Adipocyte (in vitro differentiated cells): ENCODE measurements at regions not wholly inside any gene's neighbourhood (a gene's known extent, or its start where the extent isn't known, plus 50 kb on each side); places are given as distances from the start of the nearest gene placed in this dataset.

Experiments used
- DNase-seq: peaks from one replicate; pipeline ENCODE4 v3.0.0-alpha.2; 2015; ENCODE audit warnings: low read depth
- H3K27me3 ChIP-seq: replicated peaks from 2 replicates; pipeline ENCODE4 v1.7.0; 2013; ENCODE audit warnings: mild to moderate bottlenecking, low read length, moderate library complexity; ENCODE audit not compliant: control insufficient read depth, insufficient read depth
- H3K36me3 ChIP-seq: 2 replicates; pipeline ENCODE4 v1.7.0; 2013; ENCODE audit warnings: low read length, mild to moderate bottlenecking, moderate library complexity; ENCODE audit not compliant: control insufficient read depth, insufficient read depth, severe bottlenecking
- H3K4me1 ChIP-seq: 2 replicates; pipeline ENCODE4 v1.7.0; 2013; ENCODE audit warnings: mild to moderate bottlenecking, low read length, moderate library complexity; ENCODE audit not compliant: control insufficient read depth, insufficient read depth
- H3K4me3 ChIP-seq: 2 replicates; pipeline ENCODE4 v1.7.0; 2013; ENCODE audit warnings: mild to moderate bottlenecking, low read length, moderate library complexity
- H3K9ac ChIP-seq: 2 replicates; pipeline ENCODE4 v1.7.0; 2013; ENCODE audit warnings: mild to moderate bottlenecking, low read length, moderate library complexity
- H3K9me3 ChIP-seq: 2 replicates; pipeline ENCODE4 v1.7.0; 2013; ENCODE audit warnings: mild to moderate bottlenecking, low read length, moderate library complexity; ENCODE audit not compliant: control insufficient read depth

DNA sequence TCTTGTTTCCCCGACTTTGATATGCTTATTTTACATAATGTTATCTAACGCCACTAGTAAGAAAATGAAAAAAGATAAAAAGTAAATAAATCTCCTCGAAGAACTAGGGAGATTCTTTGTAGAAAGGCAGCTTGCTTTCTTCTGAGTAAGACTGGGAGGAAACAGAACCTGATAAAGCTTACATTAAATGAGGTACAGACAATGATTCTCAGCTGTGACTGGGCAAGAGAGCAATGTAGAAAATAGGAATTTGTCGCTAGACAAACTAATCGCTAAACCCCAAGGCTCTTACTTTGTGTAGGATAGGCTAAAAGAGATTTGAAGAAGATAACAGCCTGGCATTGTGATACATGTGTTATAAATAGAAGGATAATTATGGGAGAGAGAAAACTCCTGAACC, 919.0 kb upstream of the ALCAM start:
- Histone ChIP-seq H3K27me3 (no peaks in the 10 kb centered on the region), H3K4me1 (no peaks in the 10 kb centered on the region), H3K9me3 (no peaks in the 10 kb centered on the region), H3K4me3 (no peak overlapping the region), H3K36me3 (no peaks in the 10 kb centered on the region), H3K9ac (no peak overlapping the region)
- no peak for DNase-seq

DNA sequence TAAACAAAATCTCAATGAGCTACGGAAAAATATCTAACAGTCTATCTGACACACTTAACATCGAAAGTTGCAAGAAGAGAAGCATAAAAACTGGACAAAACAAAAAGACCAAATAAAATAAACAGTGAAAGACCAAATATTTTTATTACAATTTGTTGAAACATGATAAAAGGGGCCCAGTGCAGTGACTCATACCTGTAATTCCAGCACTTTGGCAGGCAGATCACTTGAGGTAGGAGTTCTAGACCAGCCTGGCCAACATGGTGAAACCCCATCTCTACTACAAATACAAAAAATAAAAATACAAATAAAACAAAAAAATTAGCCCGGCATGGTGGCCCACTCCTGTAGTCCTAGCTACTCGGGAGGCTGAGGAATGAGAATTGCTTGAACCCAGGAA, 914.0 kb upstream of the ALCAM start:
- no peaks in the 10 kb centered on the region for H3K36me3 ChIP-seq
- no peaks in the 10 kb centered on the region for H3K27me3 ChIP-seq
- no peak for DNase-seq
- no peak overlapping the region for H3K9ac ChIP-seq
- no peaks in the 10 kb centered on the region for H3K4me1 ChIP-seq
- H3K9me3 ChIP-seq = no peaks in the 10 kb centered on the region
- H3K4me3 ChIP-seq = no peak overlapping the region

DNA sequence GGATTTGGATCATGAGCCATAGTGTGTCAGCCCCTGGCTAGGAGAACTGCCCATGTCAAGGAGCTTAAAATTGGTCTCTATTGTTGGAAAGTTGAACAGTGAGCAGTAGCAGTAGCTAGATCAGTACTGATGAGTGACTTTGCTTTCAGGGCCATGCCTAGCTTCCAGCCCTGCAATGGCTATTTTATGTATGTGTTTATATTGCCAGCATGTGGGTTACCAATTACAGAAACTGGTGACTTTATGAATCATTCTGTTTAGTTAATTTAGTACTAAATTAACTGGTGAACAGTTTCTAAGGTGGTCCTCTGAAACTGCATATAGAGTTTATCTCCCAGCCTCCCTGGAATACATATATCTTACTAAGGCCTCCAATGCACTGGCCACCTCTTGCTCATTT, 908.1 kb upstream of the ALCAM start:
- Histone ChIP-seq H3K9ac (no peak overlapping the region), H3K4me3 (no peak overlapping the region), H3K9me3 (no peaks in the 10 kb centered on the region), H3K27me3 (no peaks in the 10 kb centered on the region), H3K36me3 (no peaks in the 10 kb centered on the region), H3K4me1 (peaks cover 6% of the 10 kb centered on the region)
- no peak for DNase-seq

DNA sequence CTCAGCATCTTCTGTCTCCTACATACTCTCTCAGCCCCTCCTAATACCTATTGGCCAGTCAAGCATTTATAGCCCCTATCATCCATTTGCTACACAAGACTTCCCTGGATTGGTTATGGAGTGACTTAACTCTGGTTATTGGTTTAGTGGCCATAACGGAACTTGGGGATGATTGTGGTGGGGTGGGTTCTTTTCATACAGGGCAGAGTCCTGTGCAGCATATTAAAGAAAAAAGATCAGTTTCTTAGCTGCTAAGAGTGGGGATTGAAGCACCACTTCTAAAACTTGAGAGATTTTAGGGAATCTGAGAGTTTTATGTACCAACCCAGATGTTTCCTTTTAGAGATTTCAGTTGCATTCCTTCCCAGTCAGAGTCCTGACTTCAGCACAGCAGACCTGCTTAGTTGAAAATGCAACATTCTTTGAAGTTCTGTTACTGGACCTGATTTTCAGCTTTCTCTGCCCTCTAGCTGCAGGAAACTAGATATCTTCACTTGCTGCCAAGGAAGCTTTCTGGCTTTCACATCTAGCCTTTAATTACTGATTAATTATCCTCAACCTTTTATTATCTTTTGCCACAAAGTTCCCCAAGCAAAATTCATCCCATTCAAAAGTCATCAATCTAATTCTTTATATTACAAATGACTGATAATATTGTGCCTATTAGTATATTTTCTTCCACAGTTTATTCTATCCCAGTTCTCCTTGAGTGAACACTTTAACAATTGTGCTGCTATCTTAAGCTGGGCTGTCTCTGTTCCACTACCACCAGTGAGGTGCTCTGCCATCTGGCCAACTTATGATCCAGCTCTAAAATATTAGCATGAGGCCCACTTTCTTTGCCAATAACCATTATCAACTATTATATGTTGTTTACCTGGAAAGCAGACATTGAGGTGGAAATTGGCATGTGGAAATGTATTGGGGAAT, 906.0 kb upstream of the ALCAM start:
- no peaks in the 10 kb centered on the region for H3K27me3 ChIP-seq
- peak; percentile 90 for DNase-seq
- H3K4me3 ChIP-seq = no peak overlapping the region
- no peaks in the 10 kb centered on the region for H3K36me3 ChIP-seq
- H3K9me3 ChIP-seq = peaks cover 4% of the 10 kb centered on the region
- H3K9ac ChIP-seq = no peak overlapping the region
- peaks cover 6% of the 10 kb centered on the region for H3K4me1 ChIP-seq

DNA sequence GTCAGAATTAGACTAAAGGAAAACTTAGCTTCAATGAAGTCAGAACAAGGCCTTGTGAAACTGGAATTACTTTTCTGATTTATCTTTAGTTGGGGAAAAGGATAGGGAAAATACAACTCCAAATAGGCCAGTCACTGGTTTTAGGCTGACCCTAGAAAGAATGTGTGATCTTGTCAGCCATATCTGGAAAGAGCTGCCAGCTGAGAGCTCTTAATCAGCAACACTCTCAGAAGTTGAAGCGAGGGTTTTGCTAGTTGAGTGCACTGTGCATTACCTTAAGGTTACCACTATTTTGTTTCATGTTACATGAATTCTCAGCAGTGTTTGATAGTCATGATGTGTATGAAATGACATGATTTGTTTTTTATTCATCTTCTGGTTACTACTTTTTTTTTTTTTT, 905.3 kb upstream of the ALCAM start:
- no peak for DNase-seq
- no peaks in the 10 kb centered on the region for H3K27me3 ChIP-seq
- no peak overlapping the region for H3K4me3 ChIP-seq
- peaks cover 6% of the 10 kb centered on the region for H3K4me1 ChIP-seq
- peaks cover 4% of the 10 kb centered on the region for H3K9me3 ChIP-seq
- no peaks in the 10 kb centered on the region for H3K36me3 ChIP-seq
- H3K9ac ChIP-seq = no peak overlapping the region

DNA sequence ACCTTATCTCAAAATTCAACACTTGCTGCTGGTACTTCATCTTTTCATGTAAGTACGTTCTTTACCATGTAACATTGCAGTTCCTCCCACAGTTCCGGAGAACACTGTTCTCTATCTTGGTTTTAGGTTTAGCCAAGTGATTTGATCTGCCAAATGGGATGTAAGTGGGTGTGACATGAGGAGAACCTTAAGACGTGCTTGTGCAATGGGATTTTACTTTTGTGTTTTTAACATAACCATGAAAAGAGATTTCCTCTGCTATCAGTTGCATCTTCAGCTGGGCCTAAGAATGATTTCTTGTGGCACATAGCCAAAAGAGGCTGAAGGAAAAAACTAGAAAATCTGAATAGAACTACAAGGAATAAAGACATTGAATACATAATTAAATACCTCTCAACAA, 894.5 kb upstream of the ALCAM start:
- Histone ChIP-seq H3K9me3 (peaks cover 15% of the 10 kb centered on the region), H3K4me3 (no peak overlapping the region), H3K36me3 (no peaks in the 10 kb centered on the region), H3K27me3 (no peaks in the 10 kb centered on the region), H3K4me1 (no peaks in the 10 kb centered on the region), H3K9ac (no peak overlapping the region)
- DNase-seq = no peak

DNA sequence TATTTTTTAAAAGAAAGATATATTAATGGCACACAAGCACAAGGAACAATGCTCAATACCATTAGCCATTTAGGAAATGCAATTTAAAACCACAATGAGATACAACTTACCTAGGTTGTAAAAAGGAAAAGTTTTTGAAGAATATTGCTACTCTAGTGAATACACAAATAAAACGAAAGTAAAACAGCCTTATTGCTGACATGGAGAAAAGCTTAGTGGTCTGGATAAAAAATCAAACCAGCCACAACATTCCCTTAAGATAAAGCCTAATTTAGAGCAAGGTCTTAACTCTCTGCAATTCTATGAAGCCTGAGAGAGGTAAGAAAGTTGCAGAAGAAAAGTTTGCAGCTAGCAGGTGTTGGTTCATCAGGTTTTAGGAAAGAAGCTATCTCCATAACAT, 892.7 kb upstream of the ALCAM start:
- Histone ChIP-seq H3K9me3 (peaks cover 15% of the 10 kb centered on the region), H3K4me1 (no peaks in the 10 kb centered on the region), H3K36me3 (no peaks in the 10 kb centered on the region), H3K9ac (no peak overlapping the region), H3K4me3 (no peak overlapping the region), H3K27me3 (no peaks in the 10 kb centered on the region)
- no peak for DNase-seq

DNA sequence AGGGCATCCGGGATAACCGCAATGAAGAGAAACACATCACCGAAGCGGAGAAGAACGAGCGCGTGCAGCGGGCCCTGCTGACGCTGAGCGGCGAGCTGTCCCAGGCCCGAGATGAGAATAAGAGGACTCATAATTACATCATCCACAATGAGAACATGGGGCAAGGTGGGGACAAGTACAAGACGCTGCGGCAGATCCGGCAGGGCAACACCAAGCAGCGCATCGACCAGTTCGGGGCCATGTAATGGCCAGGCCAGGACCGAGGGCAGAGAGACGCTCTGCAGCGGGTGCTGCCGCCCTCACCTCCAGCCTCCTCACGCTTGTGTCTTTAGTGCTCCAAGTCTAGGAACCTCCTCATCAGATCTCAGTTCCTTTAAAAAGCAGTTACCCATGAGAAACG, 863.7 kb upstream of the ALCAM start:
- no peaks in the 10 kb centered on the region for H3K4me1 ChIP-seq
- no peak overlapping the region for H3K9ac ChIP-seq
- H3K36me3 ChIP-seq = no peaks in the 10 kb centered on the region
- H3K9me3 ChIP-seq = no peaks in the 10 kb centered on the region
- DNase-seq = no peak
- H3K4me3 ChIP-seq = no peak overlapping the region
- no peaks in the 10 kb centered on the region for H3K27me3 ChIP-seq

DNA sequence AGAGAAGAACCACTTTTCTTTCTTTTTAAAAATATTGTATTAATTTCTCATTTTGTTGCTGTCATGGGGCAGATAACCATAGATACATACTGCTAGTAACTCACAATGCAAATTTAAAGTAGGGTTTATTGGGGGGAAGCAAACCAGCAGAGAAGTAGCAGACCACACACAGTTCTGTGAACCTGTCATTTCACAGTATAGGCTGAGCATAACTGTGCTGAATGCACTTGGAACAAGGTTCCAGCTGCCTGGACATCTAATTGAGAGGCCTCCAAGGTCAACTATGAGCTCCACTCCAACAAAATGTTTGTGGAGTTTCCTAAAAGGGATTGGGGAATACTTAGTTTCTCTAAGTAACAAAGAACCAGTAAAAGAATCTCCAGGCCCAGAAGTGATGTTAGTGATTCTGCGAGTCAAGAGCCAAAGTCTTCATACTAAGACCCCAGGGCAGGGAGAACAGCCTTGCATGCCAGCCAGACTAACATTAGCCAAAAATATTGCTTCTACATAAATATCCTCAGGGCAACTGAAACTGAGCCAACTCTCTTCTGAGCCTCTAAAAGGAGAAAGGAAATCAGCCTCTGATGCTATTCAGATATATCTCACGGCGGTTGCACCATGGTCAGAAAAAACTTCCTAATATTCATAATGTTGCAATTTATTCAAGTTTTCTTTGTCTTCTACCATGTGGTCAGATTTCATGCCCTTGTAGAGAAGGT, 856.4 kb upstream of the ALCAM start:
- Histone ChIP-seq H3K27me3 (no peaks in the 10 kb centered on the region), H3K9ac (no peak overlapping the region), H3K4me3 (no peak overlapping the region), H3K4me1 (no peaks in the 10 kb centered on the region), H3K36me3 (no peaks in the 10 kb centered on the region), H3K9me3 (peaks cover 9% of the 10 kb centered on the region)
- DNase-seq = peak; percentile 92

DNA sequence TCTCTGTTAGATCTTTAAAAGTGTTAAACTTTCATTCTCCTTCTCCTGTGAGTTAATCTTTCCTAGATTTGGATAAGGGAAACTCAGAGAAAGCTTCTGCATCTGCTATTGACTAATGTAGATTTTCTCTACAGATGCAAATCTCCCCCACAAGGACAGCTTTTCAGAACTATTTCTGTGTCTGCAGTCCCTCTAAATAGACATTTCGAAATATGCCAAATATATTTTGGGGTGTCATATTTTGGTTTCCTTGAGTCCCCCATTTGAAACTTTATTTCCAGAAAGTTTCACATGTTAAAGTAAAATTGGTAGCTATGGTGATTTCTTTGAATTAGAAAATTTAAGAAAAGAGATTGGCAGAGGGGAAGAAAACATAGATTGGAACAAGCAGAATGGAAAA, 852.3 kb upstream of the ALCAM start:
- Histone ChIP-seq H3K4me1 (no peaks in the 10 kb centered on the region), H3K4me3 (no peak overlapping the region), H3K9me3 (peaks cover 9% of the 10 kb centered on the region), H3K36me3 (no peaks in the 10 kb centered on the region), H3K9ac (no peak overlapping the region), H3K27me3 (no peaks in the 10 kb centered on the region)
- DNase-seq = no peak

DNA sequence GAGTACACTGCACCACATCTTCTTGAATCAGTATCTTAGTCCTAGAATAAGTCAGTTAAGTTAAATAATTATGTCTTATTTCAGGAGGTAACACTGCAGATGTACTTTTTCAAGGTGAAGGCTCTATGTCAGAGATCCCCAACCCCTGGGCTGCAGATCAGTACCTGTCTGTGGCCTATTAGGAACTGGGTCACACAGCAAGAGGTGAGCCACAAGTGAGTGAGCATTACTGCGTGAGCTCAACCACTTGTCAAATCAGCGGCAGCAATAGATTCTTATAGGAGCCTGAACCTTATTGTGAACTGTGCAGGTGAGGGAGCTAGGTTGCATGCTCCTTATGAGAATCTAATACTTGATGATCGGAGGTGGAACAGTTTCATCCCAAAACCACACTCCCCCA, 851.9 kb upstream of the ALCAM start:
- Histone ChIP-seq H3K4me1 (no peaks in the 10 kb centered on the region), H3K9me3 (peaks cover 9% of the 10 kb centered on the region), H3K9ac (no peak overlapping the region), H3K27me3 (no peaks in the 10 kb centered on the region), H3K36me3 (no peaks in the 10 kb centered on the region), H3K4me3 (no peak overlapping the region)
- no peak for DNase-seq
